Forelimb muscle (tissue), 1 donor: ENCODE measurements at regions not wholly inside any gene's neighbourhood (a gene's known extent, or its start where the extent isn't known, plus 50 kb on each side); places are given as distances from the start of the nearest gene placed in this dataset.

ENCODE experiments used
- DNase-seq: peaks from one replicate; pipeline ENCODE4 v3.0.0-alpha.2; 2013; ENCODE audit warnings: low read depth

DNA sequence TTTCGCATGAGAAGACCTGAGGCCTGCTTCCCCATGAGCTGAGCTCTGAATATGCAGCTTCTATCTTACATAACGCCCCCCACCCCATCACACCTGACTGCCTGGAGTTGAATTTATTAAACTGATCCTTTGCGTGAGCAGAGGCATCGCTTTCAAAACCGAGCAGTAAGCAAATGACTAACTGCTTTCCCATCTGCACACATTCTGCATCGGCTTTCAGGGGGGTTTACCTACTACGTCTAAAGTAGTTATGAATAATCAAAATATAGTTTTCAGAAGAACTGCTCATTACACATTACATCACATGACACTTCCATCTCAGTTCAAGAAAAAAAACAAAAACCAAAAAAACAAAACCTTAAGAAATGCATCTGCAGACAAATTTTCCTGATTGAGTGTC, 54.7 kb upstream of the EGR2 start:
- DNase-seq: no peak

DNA sequence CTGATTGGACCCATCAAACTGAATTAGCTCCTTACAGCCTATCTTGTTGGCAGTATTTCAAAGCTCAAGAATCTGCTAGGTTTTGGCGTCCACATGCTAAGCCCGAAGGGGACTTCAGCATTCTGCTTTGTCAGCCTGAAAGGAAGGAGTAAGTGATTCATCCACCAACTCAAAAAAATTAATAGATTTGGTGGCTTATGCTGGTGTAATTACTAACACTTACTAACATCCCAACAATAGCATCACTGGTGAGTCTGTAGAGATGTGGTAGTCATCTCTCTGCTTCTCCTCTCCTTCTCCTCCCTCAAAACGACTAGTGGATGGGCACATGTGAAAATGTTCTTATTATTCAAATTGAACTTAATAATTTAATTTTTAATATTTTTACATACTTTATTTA, 53.8 kb upstream of the EGR2 start:
- DNase-seq: no peak

- no peak for DNase-seq
Observed at GRCh38 chr10:62866941-62867340, 50.8 kb upstream of the EGR2 start.

- DNase-seq: no peak
Observed at GRCh38 chr10:62866451-62866850, 50.3 kb upstream of the EGR2 start.
